Upper lobe of left lung (tissue), 6 donors: ENCODE measurements at regions not wholly inside any gene's neighbourhood (a gene's known extent, or its start where the extent isn't known, plus 50 kb on each side); places are given as distances from the start of the nearest gene placed in this dataset.

ENCODE experiments used
- ATAC-seq, 2 donors: fragments of 200-7000 bp; cut with Tn5 transposase; one replicate each; pipeline ENCODE4 v1.9.1; 2022; ENCODE audit warnings: mild to moderate bottlenecking in 2 of 2, moderate library complexity in 2 of 2; ENCODE audit not compliant: low FRiP score in 2 of 2
- DNase-seq, 2 donors: peaks; one replicate each; pipeline ENCODE4 v3.0.0-alpha.2; 2019 to 2020
- H3K27ac ChIP-seq, 4 donors: fragments of 200-600 bp; sonication (generic); one replicate each; pipeline ENCODE4 v1.5.1; 2016 to 2019
- H3K27me3 ChIP-seq, 4 donors: fragments of 200-600 bp; sonication (generic); one replicate each; pipeline ENCODE4 v1.5.1; 2017 to 2019
- H3K36me3 ChIP-seq, 4 donors: fragments of 200-600 bp; sonication (generic); one replicate each; pipeline ENCODE4 v1.5.1; 2016 to 2019
- H3K4me1 ChIP-seq, 4 donors: fragments of 200-600 bp; sonication (generic); one replicate each; pipeline ENCODE4 v1.5.1; 2018 to 2019
- H3K4me3 ChIP-seq, 4 donors: fragments of 200-600 bp; sonication (generic); one replicate each; pipeline ENCODE4 v1.5.1; 2017 to 2019; ENCODE audit warnings: mild to moderate bottlenecking in 2 of 4, moderate library complexity in 1 of 4
- H3K9me3 ChIP-seq, 4 donors: fragments of 200-600 bp; sonication (generic); one replicate each; pipeline ENCODE4 v1.5.1; 2018 to 2019
- CTCF ChIP-seq, 6 experiments: fragments of 450-650 bp in 4 of 6; fragments of 200-600 bp in 2 of 6; sonication (generic) in 2 of 6; IDR thresholded peaks; one replicate each; pipeline ENCODE4 v1.5.1; 2016 to 2019; ENCODE audit warnings: antibody characterized with exemption in 6 of 6
- EP300 ChIP-seq, 4 donors: sonication (generic); formaldehyde crosslinking; IDR thresholded peaks; one replicate each; pipeline ENCODE4 v1.5.1; 2017; ENCODE audit warnings: antibody characterized with exemption in 4 of 4, control low read depth in 2 of 4
- POLR2A ChIP-seq, 4 donors: fragments of 450-650 bp; IDR thresholded peaks; one replicate each; pipeline ENCODE4 v1.5.1; 2016 to 2017; ENCODE audit warnings: antibody characterized with exemption in 4 of 4, mild to moderate bottlenecking in 2 of 4
- POLR2AphosphoS5 ChIP-seq, 2 donors: sonication (generic); formaldehyde crosslinking; IDR thresholded peaks; one replicate each; pipeline ENCODE4 v1.5.1; 2017; ENCODE audit warnings: antibody characterized with exemption in 2 of 2
- WGBS, 2 donors: methylation state at CpG; one replicate each; pipeline ENCODE4 v1.1.5; 2017 to 2018; 5-methylcytosine and 5-hydroxymethylcytosine counted together
- donor health status: DM: no; HTN: no; CAD: no; lungs with moderate emphysema.
- donor health status: DM: no; HTN: yes; CAD: no; lungs with severe emphysema.

GRCh38 chr12:93033948-93034347 lies 104.9 kb upstream of the EEA1 start:
- H3K4me1 ChIP-seq: no peaks in the 10 kb centered on the region
- H3K4me3 ChIP-seq: no peak overlapping the region
- 84 to 100% methylated on average over 1 of the region's 1 CpG for WGBS, 2 donors
- no peak overlapping the region for H3K27ac ChIP-seq
- no peak for TF ChIP-seq CTCF (IDR thresholded peaks at IDR 0.05)
- no peak for TF ChIP-seq POLR2A (IDR thresholded peaks at IDR 0.05)
- no peak for TF ChIP-seq POLR2AphosphoS5 (IDR thresholded peaks at IDR 0.05)
- TF ChIP-seq EP300 (IDR thresholded peaks at IDR 0.05): no peak
- H3K36me3 ChIP-seq: no peaks in the 10 kb centered on the region
- no peak for DNase-seq
- no peaks in the 10 kb centered on the region for H3K27me3 ChIP-seq
- ATAC-seq: no peak
- no peaks in the 10 kb centered on the region for H3K9me3 ChIP-seq

DNA sequence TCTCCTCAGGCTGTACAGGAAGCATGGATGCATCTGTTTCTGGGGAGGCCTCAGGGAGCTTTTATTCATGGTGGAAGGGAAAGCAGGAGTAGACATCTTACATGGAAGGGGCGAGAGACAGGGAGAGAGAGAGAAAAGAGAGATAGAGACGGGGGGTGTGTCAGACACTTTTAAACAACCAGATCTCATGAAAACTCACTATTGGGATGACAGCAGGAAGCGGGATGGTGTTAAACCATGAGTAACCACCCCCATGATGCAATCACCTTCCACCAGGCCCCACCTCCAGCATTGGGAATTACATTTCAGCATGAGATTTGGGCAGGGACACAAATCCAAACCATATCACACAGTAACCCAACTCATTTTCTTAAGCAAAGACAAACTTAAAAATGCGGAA lies 110.0 kb upstream of the EEA1 start:
- Histone ChIP-seq H3K4me3 (no peak overlapping the region), H3K36me3 (no peaks in the 10 kb centered on the region), H3K9me3 (no peaks in the 10 kb centered on the region), H3K27ac (no peak overlapping the region), H3K27me3 (no peaks in the 10 kb centered on the region), H3K4me1 (no peaks in the 10 kb centered on the region)
- ATAC-seq: no peak
- WGBS, 2 donors: 73 to 81% methylated on average over 4 of the region's 4 CpGs
- DNase-seq: no peak
- TF ChIP-seq EP300 (IDR thresholded peaks at IDR 0.05): no peak

GRCh38 chr12:93039930-93040329 lies 110.8 kb upstream of the EEA1 start:
- 69 to 90% methylated on average over 4 of the region's 4 CpGs for WGBS, 2 donors
- Histone ChIP-seq H3K4me1 (no peaks in the 10 kb centered on the region), H3K9me3 (no peaks in the 10 kb centered on the region), H3K36me3 (no peaks in the 10 kb centered on the region), H3K4me3 (no peak overlapping the region), H3K27ac (no peak overlapping the region), H3K27me3 (no peaks in the 10 kb centered on the region)
- DNase-seq: no peak
- no peak for ATAC-seq
- TF ChIP-seq POLR2A (IDR thresholded peaks at IDR 0.05): no peak
- TF ChIP-seq CTCF (IDR thresholded peaks at IDR 0.05): no peak
- TF ChIP-seq EP300 (IDR thresholded peaks at IDR 0.05): no peak
- TF ChIP-seq POLR2AphosphoS5 (IDR thresholded peaks at IDR 0.05): no peak

DNA sequence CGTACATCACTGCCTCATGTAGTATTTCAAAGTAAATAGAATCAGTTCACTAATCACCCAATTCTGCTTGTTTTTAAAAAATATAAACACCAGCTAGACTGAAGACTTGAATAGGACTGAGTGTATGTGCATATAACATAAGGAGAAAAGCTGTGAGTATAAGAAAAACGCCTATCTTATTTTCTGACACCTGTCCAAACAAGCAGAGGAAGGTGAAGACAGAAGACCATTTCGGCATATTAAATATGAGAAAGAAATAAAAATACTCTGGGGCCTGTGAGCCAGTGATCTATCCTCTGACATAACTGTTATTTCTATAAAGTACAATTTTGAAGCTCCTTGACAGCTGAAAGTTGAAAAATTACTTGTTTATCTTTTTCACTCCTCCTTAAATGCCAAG lies 111.3 kb upstream of the EEA1 start:
- no peaks in the 10 kb centered on the region for H3K27me3 ChIP-seq
- ATAC-seq (no peak), DNase-seq (no peak)
- H3K4me1 ChIP-seq: no peaks in the 10 kb centered on the region
- WGBS, 2 donors: 84 to 85% methylated on average over 3 of the region's 3 CpGs
- H3K4me3 ChIP-seq: no peak overlapping the region
- H3K27ac ChIP-seq: no peak overlapping the region
- TF ChIP-seq CTCF (IDR thresholded peaks at IDR 0.05) (no peak), EP300 (IDR thresholded peaks at IDR 0.05) (no peak), POLR2A (IDR thresholded peaks at IDR 0.05) (no peak), POLR2AphosphoS5 (IDR thresholded peaks at IDR 0.05) (no peak)
- no peaks in the 10 kb centered on the region for H3K9me3 ChIP-seq
- no peaks in the 10 kb centered on the region for H3K36me3 ChIP-seq

DNA sequence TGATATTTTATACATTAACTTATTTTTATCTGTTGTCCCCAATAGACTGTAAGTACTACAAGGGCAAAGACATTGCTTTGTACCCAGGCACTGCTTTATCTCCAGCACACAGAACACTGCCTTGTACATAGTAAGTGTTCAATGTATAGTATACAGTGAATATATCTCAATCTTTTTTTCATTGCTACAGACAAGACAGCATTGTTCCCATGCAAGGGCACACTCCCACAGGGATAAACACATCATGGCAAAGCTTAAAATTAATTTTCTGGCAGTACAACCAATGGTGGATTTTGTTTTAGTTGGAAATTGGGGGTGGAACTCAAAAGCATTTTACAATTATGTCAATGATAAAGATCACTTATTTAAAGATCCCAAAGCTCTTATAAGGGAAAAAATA lies 112.3 kb upstream of the EEA1 start:
- Histone ChIP-seq H3K4me1 (no peaks in the 10 kb centered on the region), H3K36me3 (no peaks in the 10 kb centered on the region), H3K27me3 (no peaks in the 10 kb centered on the region), H3K27ac (no peak overlapping the region), H3K9me3 (no peaks in the 10 kb centered on the region), H3K4me3 (no peak overlapping the region)
- no peak for DNase-seq
- no peak for ATAC-seq
- no peak for TF ChIP-seq POLR2A (IDR thresholded peaks at IDR 0.05)
- TF ChIP-seq POLR2AphosphoS5 (IDR thresholded peaks at IDR 0.05): no peak
- TF ChIP-seq EP300 (IDR thresholded peaks at IDR 0.05): no peak
- no peak for TF ChIP-seq CTCF (IDR thresholded peaks at IDR 0.05)
